ENCODE measurements at regions not wholly inside any gene's neighbourhood (a gene's known extent, or its start where the extent isn't known, plus 50 kb on each side); places are given as distances from the start of the nearest gene placed in this dataset.

DNA sequence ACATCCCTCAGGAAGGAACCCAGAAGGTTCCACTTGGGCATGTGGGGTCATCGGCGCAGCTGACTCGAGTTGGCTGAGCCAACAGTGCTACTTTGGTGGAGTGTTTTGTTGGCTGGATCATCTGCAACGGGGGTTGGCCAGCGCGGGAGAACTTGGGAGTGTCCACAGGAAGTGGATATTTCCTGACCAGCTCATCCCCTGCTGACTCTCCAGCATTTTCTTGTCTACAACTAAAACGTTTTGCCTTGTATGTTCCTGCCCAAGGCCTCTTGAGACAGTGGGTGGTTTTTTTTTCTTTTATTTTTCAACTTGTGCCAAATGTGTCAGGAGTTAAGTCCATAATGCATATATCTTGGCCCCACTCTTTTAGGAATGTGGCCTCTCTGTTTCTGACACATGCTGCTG is 208.6 kb downstream of the ZNF365 start:
- H3K36me3 ChIP-seq (ENCODE audit: control insufficient read depth, insufficient read depth, low read length): no peaks in the 10 kb centered on the region
- no peak for DNase-seq
- H3K27me3 ChIP-seq (replicated peaks; ENCODE audit: control insufficient read depth, insufficient read depth, low read length, poor library complexity, severe bottlenecking): no peaks in the 10 kb centered on the region
- no peaks in the 10 kb centered on the region for H3K9me3 ChIP-seq (ENCODE audit: control insufficient read depth, low read length)
- no peak overlapping the region for H3K4me3 ChIP-seq (ENCODE audit: insufficient read depth, low read depth, low read length, poor library complexity, severe bottlenecking)
- H3K27ac ChIP-seq (ENCODE audit: insufficient read depth, low read length, poor library complexity, severe bottlenecking): no peak overlapping the region
- H3K4me1 ChIP-seq (ENCODE audit: control insufficient read depth, insufficient read depth, low read length, poor library complexity, severe bottlenecking): no peaks in the 10 kb centered on the region

DNA sequence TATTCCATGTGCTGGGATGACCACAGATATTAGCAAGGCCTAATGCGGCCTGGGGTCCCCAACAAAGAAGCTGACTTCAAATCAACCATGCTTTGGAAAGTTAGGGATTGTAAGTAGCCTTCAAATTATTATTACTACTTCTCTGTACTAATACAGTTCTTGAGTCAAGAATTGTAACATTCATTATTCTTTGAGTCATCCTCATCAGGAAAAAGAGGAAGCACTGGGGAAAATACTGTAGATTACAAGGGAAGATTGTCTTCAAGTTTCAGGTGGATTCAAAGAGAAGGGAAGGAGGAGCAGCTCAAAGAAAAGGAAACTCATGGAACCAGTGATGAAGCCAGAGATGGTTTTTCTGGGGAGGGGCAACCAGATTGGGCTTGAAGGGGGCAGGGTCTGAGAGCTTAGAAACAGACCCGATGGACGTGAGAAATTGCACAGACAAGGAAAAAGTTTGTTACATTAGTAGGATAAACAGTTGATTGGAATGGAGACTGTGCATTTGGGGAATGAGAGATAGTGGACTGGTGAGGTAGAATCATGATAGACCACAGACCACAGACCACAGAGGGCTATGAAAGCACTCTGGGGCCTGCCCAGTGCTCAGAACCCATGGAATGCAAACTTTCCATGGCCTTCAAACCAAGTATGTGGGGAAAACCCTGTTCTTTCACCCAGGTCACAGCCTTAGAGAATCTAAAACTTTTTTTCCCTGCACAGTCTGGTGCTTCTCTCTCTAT is 209.9 kb downstream of the ZNF365 start:
- H3K27me3 ChIP-seq (replicated peaks; ENCODE audit: control insufficient read depth, insufficient read depth, low read length, poor library complexity, severe bottlenecking): no peaks in the 10 kb centered on the region
- no peak overlapping the region for H3K4me3 ChIP-seq (ENCODE audit: insufficient read depth, low read depth, low read length, poor library complexity, severe bottlenecking)
- no peaks in the 10 kb centered on the region for H3K4me1 ChIP-seq (ENCODE audit: control insufficient read depth, insufficient read depth, low read length, poor library complexity, severe bottlenecking)
- H3K27ac ChIP-seq (ENCODE audit: insufficient read depth, low read length, poor library complexity, severe bottlenecking): no peak overlapping the region
- H3K9me3 ChIP-seq (ENCODE audit: control insufficient read depth, low read length): no peaks in the 10 kb centered on the region
- DNase-seq: no peak
- H3K36me3 ChIP-seq (ENCODE audit: control insufficient read depth, insufficient read depth, low read length): no peaks in the 10 kb centered on the region

DNA sequence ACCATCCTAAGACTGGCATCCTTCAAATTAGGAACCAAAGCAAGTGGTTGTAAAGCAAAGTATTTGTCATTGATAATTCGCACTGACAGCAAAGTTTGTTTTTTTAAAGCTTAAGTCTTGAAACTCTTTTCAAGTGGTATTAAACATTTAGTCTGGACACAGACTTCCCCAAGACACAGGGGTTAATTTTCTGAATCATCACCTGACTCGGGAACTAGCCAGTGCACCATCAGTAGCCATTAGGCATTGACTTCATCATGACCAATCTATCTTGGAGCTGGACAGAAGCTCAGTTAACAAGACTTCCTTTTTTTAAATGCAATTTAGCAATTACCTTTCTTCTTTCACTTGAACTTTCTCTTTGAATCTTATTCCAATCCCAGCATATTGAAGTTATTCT is 210.6 kb downstream of the ZNF365 start:
- no peak overlapping the region for H3K4me3 ChIP-seq (ENCODE audit: insufficient read depth, low read depth, low read length, poor library complexity, severe bottlenecking)
- H3K27ac ChIP-seq (ENCODE audit: insufficient read depth, low read length, poor library complexity, severe bottlenecking): no peak overlapping the region
- H3K9me3 ChIP-seq (ENCODE audit: control insufficient read depth, low read length): no peaks in the 10 kb centered on the region
- H3K27me3 ChIP-seq (replicated peaks; ENCODE audit: control insufficient read depth, insufficient read depth, low read length, poor library complexity, severe bottlenecking): no peaks in the 10 kb centered on the region
- no peaks in the 10 kb centered on the region for H3K36me3 ChIP-seq (ENCODE audit: control insufficient read depth, insufficient read depth, low read length)
- no peak for DNase-seq
- H3K4me1 ChIP-seq (ENCODE audit: control insufficient read depth, insufficient read depth, low read length, poor library complexity, severe bottlenecking): no peaks in the 10 kb centered on the region

DNA sequence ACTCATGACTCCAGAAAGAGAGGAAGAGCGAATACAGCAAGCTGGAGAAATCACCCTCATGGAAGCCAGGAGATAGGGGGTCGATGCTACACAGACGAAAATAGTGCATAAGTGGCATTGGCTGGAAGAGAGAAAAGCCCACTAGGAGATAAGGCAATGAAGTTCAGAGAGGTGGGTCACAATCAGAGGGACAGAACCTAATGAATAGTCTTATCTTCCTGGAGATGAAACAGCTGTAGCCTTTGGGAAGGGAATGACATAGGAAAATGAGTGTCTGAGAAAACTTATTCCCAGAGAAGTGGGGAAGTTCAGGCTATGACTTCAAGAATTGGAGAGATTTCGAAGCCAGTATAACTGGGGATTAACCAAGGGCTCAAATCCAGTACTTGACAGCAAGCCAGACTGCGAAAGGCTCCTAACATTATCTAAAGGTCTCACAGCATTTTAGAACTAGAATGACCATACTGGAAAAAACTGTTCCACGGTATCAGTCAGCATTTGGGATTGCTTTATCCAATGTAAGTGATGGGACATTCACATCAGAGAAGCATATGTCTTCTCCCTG is 211.1 kb downstream of the ZNF365 start:
- Histone ChIP-seq H3K4me1 (ENCODE audit: control insufficient read depth, insufficient read depth, low read length, poor library complexity, severe bottlenecking) (no peaks in the 10 kb centered on the region), H3K27ac (ENCODE audit: insufficient read depth, low read length, poor library complexity, severe bottlenecking) (no peak overlapping the region), H3K36me3 (ENCODE audit: control insufficient read depth, insufficient read depth, low read length) (no peaks in the 10 kb centered on the region), H3K4me3 (ENCODE audit: insufficient read depth, low read depth, low read length, poor library complexity, severe bottlenecking) (no peak overlapping the region), H3K9me3 (ENCODE audit: control insufficient read depth, low read length) (no peaks in the 10 kb centered on the region), H3K27me3 (replicated peaks; ENCODE audit: control insufficient read depth, insufficient read depth, low read length, poor library complexity, severe bottlenecking) (no peaks in the 10 kb centered on the region)
- no peak for DNase-seq

DNA sequence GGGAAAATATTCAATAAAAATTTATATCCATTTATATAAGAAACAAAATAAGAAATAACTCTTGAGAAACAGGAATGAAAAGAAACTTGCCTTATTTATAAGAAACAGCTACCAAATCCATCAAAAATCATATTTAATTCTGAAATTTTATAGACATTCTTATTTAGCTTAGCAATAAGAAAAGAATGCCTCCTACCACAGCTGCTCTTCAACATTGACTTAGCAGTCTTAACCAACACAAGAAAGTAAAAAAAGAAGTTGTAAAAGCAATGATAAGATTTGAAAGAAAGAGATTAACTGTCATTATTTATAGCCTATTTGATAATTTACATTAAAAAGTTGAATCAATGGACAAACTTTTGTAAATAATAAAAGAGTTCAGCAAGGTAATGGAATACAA is 212.8 kb downstream of the ZNF365 start:
- H3K36me3 ChIP-seq (ENCODE audit: control insufficient read depth, insufficient read depth, low read length): no peaks in the 10 kb centered on the region
- H3K9me3 ChIP-seq (ENCODE audit: control insufficient read depth, low read length): no peaks in the 10 kb centered on the region
- no peaks in the 10 kb centered on the region for H3K27me3 ChIP-seq (replicated peaks; ENCODE audit: control insufficient read depth, insufficient read depth, low read length, poor library complexity, severe bottlenecking)
- no peak overlapping the region for H3K4me3 ChIP-seq (ENCODE audit: insufficient read depth, low read depth, low read length, poor library complexity, severe bottlenecking)
- no peaks in the 10 kb centered on the region for H3K4me1 ChIP-seq (ENCODE audit: control insufficient read depth, insufficient read depth, low read length, poor library complexity, severe bottlenecking)
- DNase-seq: no peak
- no peak overlapping the region for H3K27ac ChIP-seq (ENCODE audit: insufficient read depth, low read length, poor library complexity, severe bottlenecking)

DNA sequence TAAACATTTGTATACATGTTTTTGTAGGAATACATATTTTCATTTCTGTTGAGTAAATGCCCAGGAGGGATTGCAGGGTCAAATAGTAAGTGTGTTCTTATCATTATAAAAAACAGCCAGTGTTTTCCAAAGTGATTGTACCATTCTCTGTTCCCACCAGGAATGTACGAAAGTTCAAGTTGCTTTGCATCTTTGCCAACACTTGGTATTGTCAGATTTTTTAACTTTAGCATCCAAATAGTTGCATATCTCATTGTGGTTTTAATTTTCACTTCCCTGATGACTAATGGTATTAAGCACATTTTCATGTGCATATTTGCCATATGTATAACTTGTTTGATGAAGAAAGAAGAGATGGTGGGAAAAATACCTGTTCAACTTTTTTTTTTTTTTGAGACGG is 213.9 kb downstream of the ZNF365 start:
- Histone ChIP-seq H3K27ac (ENCODE audit: insufficient read depth, low read length, poor library complexity, severe bottlenecking) (no peak overlapping the region), H3K27me3 (replicated peaks; ENCODE audit: control insufficient read depth, insufficient read depth, low read length, poor library complexity, severe bottlenecking) (no peaks in the 10 kb centered on the region), H3K4me3 (ENCODE audit: insufficient read depth, low read depth, low read length, poor library complexity, severe bottlenecking) (no peak overlapping the region), H3K4me1 (ENCODE audit: control insufficient read depth, insufficient read depth, low read length, poor library complexity, severe bottlenecking) (no peaks in the 10 kb centered on the region), H3K9me3 (ENCODE audit: control insufficient read depth, low read length) (no peaks in the 10 kb centered on the region), H3K36me3 (ENCODE audit: control insufficient read depth, insufficient read depth, low read length) (no peaks in the 10 kb centered on the region)
- DNase-seq: no peak

DNA sequence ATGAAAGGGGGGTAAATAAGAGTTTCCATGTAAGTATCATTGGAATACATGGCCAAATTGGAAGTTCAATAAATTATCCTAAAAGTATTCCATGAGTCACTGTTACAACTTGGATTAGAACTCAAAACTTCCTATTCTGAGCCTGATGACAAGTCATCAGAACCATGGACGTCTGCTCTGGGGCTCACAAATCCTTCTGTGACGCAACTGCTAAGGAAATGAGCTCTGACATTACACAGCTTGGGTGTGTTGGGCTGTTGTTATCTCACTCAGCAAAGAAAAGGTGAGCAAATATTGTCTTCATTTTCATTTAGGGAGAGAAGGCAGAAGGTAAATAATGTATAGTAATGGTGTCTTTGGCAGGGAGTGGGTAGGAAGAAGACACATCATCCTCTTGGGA is 214.8 kb upstream of the ADO start:
- no peak overlapping the region for H3K27ac ChIP-seq (ENCODE audit: insufficient read depth, low read length, poor library complexity, severe bottlenecking)
- no peaks in the 10 kb centered on the region for H3K4me1 ChIP-seq (ENCODE audit: control insufficient read depth, insufficient read depth, low read length, poor library complexity, severe bottlenecking)
- no peaks in the 10 kb centered on the region for H3K27me3 ChIP-seq (replicated peaks; ENCODE audit: control insufficient read depth, insufficient read depth, low read length, poor library complexity, severe bottlenecking)
- no peak overlapping the region for H3K4me3 ChIP-seq (ENCODE audit: insufficient read depth, low read depth, low read length, poor library complexity, severe bottlenecking)
- no peaks in the 10 kb centered on the region for H3K9me3 ChIP-seq (ENCODE audit: control insufficient read depth, low read length)
- DNase-seq: no peak
- no peaks in the 10 kb centered on the region for H3K36me3 ChIP-seq (ENCODE audit: control insufficient read depth, insufficient read depth, low read length)

DNA sequence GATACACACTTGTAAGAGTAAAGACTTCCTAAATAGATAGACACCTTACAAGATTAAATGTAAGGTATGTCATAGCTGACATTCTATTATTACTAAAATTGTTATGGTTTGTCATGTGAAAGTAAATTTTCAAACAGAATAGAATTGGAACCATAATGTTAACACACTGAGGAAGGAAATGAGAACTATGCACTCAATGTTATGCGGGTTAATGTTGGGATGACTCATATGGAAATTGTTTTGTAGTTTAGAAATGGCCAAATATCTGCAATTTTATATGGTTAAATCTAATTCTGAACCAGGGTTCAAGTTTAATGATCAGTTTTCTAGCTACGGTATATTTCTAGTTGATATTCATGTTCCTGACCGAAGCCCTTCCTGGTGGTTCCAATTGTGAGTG is 214.2 kb upstream of the ADO start:
- no peak overlapping the region for H3K27ac ChIP-seq (ENCODE audit: insufficient read depth, low read length, poor library complexity, severe bottlenecking)
- no peaks in the 10 kb centered on the region for H3K4me1 ChIP-seq (ENCODE audit: control insufficient read depth, insufficient read depth, low read length, poor library complexity, severe bottlenecking)
- no peaks in the 10 kb centered on the region for H3K9me3 ChIP-seq (ENCODE audit: control insufficient read depth, low read length)
- H3K4me3 ChIP-seq (ENCODE audit: insufficient read depth, low read depth, low read length, poor library complexity, severe bottlenecking): no peak overlapping the region
- no peak for DNase-seq
- H3K27me3 ChIP-seq (replicated peaks; ENCODE audit: control insufficient read depth, insufficient read depth, low read length, poor library complexity, severe bottlenecking): no peaks in the 10 kb centered on the region
- no peaks in the 10 kb centered on the region for H3K36me3 ChIP-seq (ENCODE audit: control insufficient read depth, insufficient read depth, low read length)

DNA sequence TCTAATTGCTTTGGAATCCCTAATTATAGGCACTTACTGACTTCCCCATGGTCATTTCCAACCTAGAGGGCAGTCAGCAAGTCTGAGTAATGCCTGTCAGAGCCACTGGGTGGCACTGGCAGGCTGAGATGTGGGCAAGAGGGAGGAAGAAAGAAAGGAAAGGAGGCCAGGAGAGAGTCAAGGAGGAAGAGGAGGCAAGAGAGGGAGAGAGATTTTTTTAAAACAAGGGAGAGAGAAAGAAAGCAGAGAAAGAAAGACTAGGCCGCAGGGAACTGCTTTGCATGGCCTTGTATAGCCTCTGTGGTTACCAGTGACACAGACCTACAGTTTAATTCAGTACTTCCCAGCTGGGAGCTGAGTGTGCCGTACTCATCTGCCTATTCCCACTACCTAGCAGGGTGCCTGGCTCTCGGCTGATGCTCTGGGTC is 210.4 kb upstream of the ADO start:
- Histone ChIP-seq H3K27ac (ENCODE audit: insufficient read depth, low read length, poor library complexity, severe bottlenecking) (no peak overlapping the region), H3K27me3 (replicated peaks; ENCODE audit: control insufficient read depth, insufficient read depth, low read length, poor library complexity, severe bottlenecking) (no peaks in the 10 kb centered on the region), H3K4me1 (ENCODE audit: control insufficient read depth, insufficient read depth, low read length, poor library complexity, severe bottlenecking) (no peaks in the 10 kb centered on the region), H3K4me3 (ENCODE audit: insufficient read depth, low read depth, low read length, poor library complexity, severe bottlenecking) (no peak overlapping the region), H3K36me3 (ENCODE audit: control insufficient read depth, insufficient read depth, low read length) (no peaks in the 10 kb centered on the region), H3K9me3 (ENCODE audit: control insufficient read depth, low read length) (no peaks in the 10 kb centered on the region)
- peak; percentile 4 to 23 (median 18) for DNase-seq

DNA sequence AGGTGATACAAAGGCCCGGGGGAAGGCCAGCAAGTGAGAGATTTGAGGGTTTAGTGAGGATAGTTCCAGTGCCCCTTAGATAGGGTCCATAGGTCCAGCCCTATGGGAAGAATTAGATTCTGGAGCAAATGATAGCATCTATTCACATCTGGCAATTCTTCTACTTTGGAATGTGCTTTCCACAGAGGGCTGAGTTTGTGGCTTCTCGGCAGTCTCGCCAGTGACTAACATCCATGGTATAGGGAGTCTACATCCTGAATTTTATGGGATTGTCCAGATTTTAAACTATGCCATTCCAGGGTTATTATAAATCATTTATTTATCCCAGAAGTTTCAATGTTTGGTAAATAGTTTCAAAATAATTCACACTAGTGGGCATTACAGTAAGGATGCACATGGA is 207.3 kb upstream of the ADO start:
- Histone ChIP-seq H3K36me3 (ENCODE audit: control insufficient read depth, insufficient read depth, low read length) (no peaks in the 10 kb centered on the region), H3K4me3 (ENCODE audit: insufficient read depth, low read depth, low read length, poor library complexity, severe bottlenecking) (no peak overlapping the region), H3K4me1 (ENCODE audit: control insufficient read depth, insufficient read depth, low read length, poor library complexity, severe bottlenecking) (no peaks in the 10 kb centered on the region), H3K27me3 (replicated peaks; ENCODE audit: control insufficient read depth, insufficient read depth, low read length, poor library complexity, severe bottlenecking) (no peaks in the 10 kb centered on the region), H3K9me3 (ENCODE audit: control insufficient read depth, low read length) (no peaks in the 10 kb centered on the region), H3K27ac (ENCODE audit: insufficient read depth, low read length, poor library complexity, severe bottlenecking) (no peak overlapping the region)
- DNase-seq: no peak
